Stomach (tissue), 8 donors: ENCODE measurements at regions not wholly inside any gene's neighbourhood (a gene's known extent, or its start where the extent isn't known, plus 50 kb on each side); places are given as distances from the start of the nearest gene placed in this dataset.
"Not testable (repeated sequence)": the region's sequence is repeated elsewhere in the genome, so short reads cannot be mapped to it uniquely, and the experiment has no call there.

Source experiments
- DNase-seq, 2 donors: peaks; one replicate each; pipeline versions ENCODE4 v3.0.0 to v3.0.0-alpha.2; 2013 to 2019
- H3K27ac ChIP-seq, 5 donors: fragments of 200-600 bp in 4 of 5; sonication (generic) in 4 of 5; one replicate each; pipeline ENCODE4 v1.5.1; 2013 to 2019; ENCODE audit warnings: mild to moderate bottlenecking in 1 of 5, moderate library complexity in 1 of 5
- H3K27me3 ChIP-seq, 3 donors: fragments of 200-600 bp; sonication (generic); one replicate each; pipeline ENCODE4 v1.5.1; 2017 to 2019; ENCODE audit warnings: mixed run types in 1 of 3
- H3K36me3 ChIP-seq, 4 donors: fragments of 200-600 bp; sonication (generic); 1 replicate in 3 of 4; 2 replicates in 1 of 4; pipeline ENCODE4 v1.5.1; 2016 to 2019
- H3K4me1 ChIP-seq, 4 donors: fragments of 200-600 bp; sonication (generic); one replicate each; pipeline ENCODE4 v1.5.1; 2016 to 2019
- H3K4me3 ChIP-seq, 4 donors: fragments of 200-600 bp; sonication (generic) in 3 of 4; one replicate each; pipeline ENCODE4 v1.5.1; 2016 to 2019; ENCODE audit warnings: mild to moderate bottlenecking in 1 of 4
- H3K9me3 ChIP-seq, 4 donors: fragments of 200-600 bp; sonication (generic); one replicate each; pipeline ENCODE4 v1.5.1; 2016 to 2019
- CTCF ChIP-seq, 7 experiments: fragments of 450-650 bp in 4 of 7; fragments of 200-600 bp in 3 of 7; sonication (generic) in 3 of 7; IDR thresholded peaks; one replicate each; pipeline ENCODE4 v1.5.1; 2016 to 2019; ENCODE audit warnings: antibody characterized with exemption in 7 of 7, control low read depth in 2 of 7, mild to moderate bottlenecking in 1 of 7
- EP300 ChIP-seq: sonication (generic); formaldehyde crosslinking; IDR thresholded peaks from one replicate; pipeline ENCODE4 v1.6.1; 2017; ENCODE audit warnings: antibody characterized with exemption
- POLR2A ChIP-seq, 4 donors: fragments of 450-650 bp; IDR thresholded peaks; one replicate each; pipeline ENCODE4 v1.6.1; 2016; ENCODE audit warnings: antibody characterized with exemption in 4 of 4, control low read depth in 2 of 4, mild to moderate bottlenecking in 1 of 4, moderate library complexity in 1 of 4
- POLR2AphosphoS5 ChIP-seq, 3 donors: sonication (generic); formaldehyde crosslinking; IDR thresholded peaks; one replicate each; pipeline ENCODE4 v1.6.1; 2016; ENCODE audit warnings: antibody characterized with exemption in 3 of 3
- WGBS, 5 donors: extraction: QIAGEN DNeasy Blood & Tissue Kit in 3 of 5; methylation state at CpG; one replicate each; pipeline versions ENCODE4 v1.1.5 to v1.1.7; 2013 to 2018; 5-methylcytosine and 5-hydroxymethylcytosine counted together
- intact Hi-C: fragments of 100-400 bp; cut with DNase I; formaldehyde crosslinking; loops from one replicate; pipeline ENCODE4 v1.15.1; 2023; ENCODE audit warnings: low total_unique reads
- donor health status: healthy with polysubstance abuse.
- donor health status: Bipolar disorder and iron deficiency.
- donor health status: healthy.

GRCh38 chr2:76159042-76159648 lies 448.4 kb upstream of the GCFC2 start:
- no peaks in the 10 kb centered on the region for H3K27me3 ChIP-seq
- H3K27ac ChIP-seq, result no peak overlapping the region
- H3K4me3 ChIP-seq, result no peak overlapping the region
- WGBS, 5 donors, result 61 to 90% (median 73%) methylated on average over 1 of the region's 1 CpG
- intact Hi-C loops, result no loop called here
- H3K9me3 ChIP-seq, result no peaks in the 10 kb centered on the region
- TF ChIP-seq POLR2A (IDR thresholded peaks at IDR 0.05), result no peak
- TF ChIP-seq CTCF (IDR thresholded peaks at IDR 0.05), result no peak
- no peak for TF ChIP-seq POLR2AphosphoS5 (IDR thresholded peaks at IDR 0.05)
- no peak for TF ChIP-seq EP300
- DNase-seq, result no peak
- H3K36me3 ChIP-seq, result no peaks in the 10 kb centered on the region
- H3K4me1 ChIP-seq, result no peaks in the 10 kb centered on the region

- 72 to 77% (median 74%) methylated on average over 2 of the region's 2 CpGs for WGBS, 5 donors
- intact Hi-C loops, result no loop called here
- no peak overlapping the region for H3K27ac ChIP-seq
- TF ChIP-seq CTCF (IDR thresholded peaks at IDR 0.05) (no peak), POLR2A (IDR thresholded peaks at IDR 0.05) (no peak), POLR2AphosphoS5 (IDR thresholded peaks at IDR 0.05) (no peak), EP300 (no peak)
- no peaks in the 10 kb centered on the region for H3K4me1 ChIP-seq
- no peaks in the 10 kb centered on the region for H3K9me3 ChIP-seq
- H3K36me3 ChIP-seq, result no peaks in the 10 kb centered on the region
- no peak for DNase-seq
- no peaks in the 10 kb centered on the region for H3K27me3 ChIP-seq
- no peak overlapping the region for H3K4me3 ChIP-seq
These were observed 446.8 kb upstream of the GCFC2 start for GRCh38 chr2:76157531-76157930.

- TF ChIP-seq CTCF (IDR thresholded peaks at IDR 0.05) (no peak), POLR2A (IDR thresholded peaks at IDR 0.05) (no peak), EP300 (no peak), POLR2AphosphoS5 (IDR thresholded peaks at IDR 0.05) (no peak)
- H3K27ac ChIP-seq, result no peak overlapping the region
- no peaks in the 10 kb centered on the region for H3K27me3 ChIP-seq
- no peaks in the 10 kb centered on the region for H3K9me3 ChIP-seq
- H3K4me1 ChIP-seq, result no peaks in the 10 kb centered on the region
- DNase-seq, result no peak
- no peaks in the 10 kb centered on the region for H3K36me3 ChIP-seq
- intact Hi-C loops, result no loop called here
- no peak overlapping the region for H3K4me3 ChIP-seq
- 50 to 62% (median 59%) methylated on average over 3 of the region's 3 CpGs for WGBS, 5 donors
These were observed 444.3 kb upstream of the GCFC2 start for GRCh38 chr2:76154981-76155380.

- H3K27me3 ChIP-seq, result no peaks in the 10 kb centered on the region
- no peak for TF ChIP-seq POLR2AphosphoS5 (IDR thresholded peaks at IDR 0.05)
- no peak for TF ChIP-seq CTCF (IDR thresholded peaks at IDR 0.05)
- no peak for TF ChIP-seq EP300
- TF ChIP-seq POLR2A (IDR thresholded peaks at IDR 0.05), result no peak
- H3K9me3 ChIP-seq, result no peaks in the 10 kb centered on the region
- intact Hi-C loops, result no loop called here
- H3K4me1 ChIP-seq, result no peaks in the 10 kb centered on the region
- no peaks in the 10 kb centered on the region for H3K36me3 ChIP-seq
- no peak overlapping the region for H3K27ac ChIP-seq
- DNase-seq, result no peak
- H3K4me3 ChIP-seq, result no peak overlapping the region
These were observed 439.1 kb upstream of the GCFC2 start for GRCh38 chr2:76149846-76150245.

- peaks cover 0 to 15% (median 6%) of the 10 kb centered on the region in 4 donors for H3K9me3 ChIP-seq
- H3K4me1 ChIP-seq, H3K27me3 ChIP-seq, H3K27ac ChIP-seq, H3K4me3 ChIP-seq, intact Hi-C loops, H3K36me3 ChIP-seq, DNase-seq: not testable (repeated sequence)
- 53 to 63% (median 60%) methylated on average over 3 of the region's 3 CpGs for WGBS, 5 donors
These were observed 428.6 kb upstream of the GCFC2 start for GRCh38 chr2:76139303-76139702.
